Astrocyte of the spinal cord (primary cell): ENCODE measurements at regions not wholly inside any gene's neighbourhood (a gene's known extent, or its start where the extent isn't known, plus 50 kb on each side); places are given as distances from the start of the nearest gene placed in this dataset.

Experiments
- DNase-seq: peaks from one replicate; pipeline ENCODE4 v3.0.0; 2011; ENCODE audit warnings: low read depth, low spot score
- H3K4me3 ChIP-seq: 2 replicates; pipeline ENCODE4 v1.5.1; 2011; ENCODE audit warnings: low read depth, mild to moderate bottlenecking, low read length, moderate library complexity
- CTCF ChIP-seq: IDR thresholded peaks from 2 replicates; pipeline ENCODE4 v1.5.1; 2012; ENCODE audit warnings: low read depth, mild to moderate bottlenecking, low read length, inconsistent platforms
- in situ Hi-C: cut with HindIII; loops from 2 replicates; pipeline ENCODE4 v1.10.0; 2017; ENCODE audit warnings: low sequenced_read_pairs

- no peak for TF ChIP-seq CTCF
- H3K4me3 ChIP-seq = no peak overlapping the region
- no peak for DNase-seq
- in situ Hi-C loops = no loop called here
Observed at GRCh38 chr11:116535994-116536393, 236.8 kb downstream of the BUD13 start.

GRCh38 chr11:116535120-116535519, 237.7 kb downstream of the BUD13 start:
- DNase-seq = no peak

GRCh38 chr11:116534270-116534975, 238.4 kb downstream of the BUD13 start:
- no peak for TF ChIP-seq CTCF
- H3K4me3 ChIP-seq = no peak overlapping the region
- DNase-seq = no peak
- in situ Hi-C loops = no loop called here

More at GRCh38 chr11:116535120-116535519, 237.7 kb downstream of the BUD13 start:
- H3K4me3 ChIP-seq = no peak overlapping the region
- TF ChIP-seq CTCF = no peak
- in situ Hi-C loops = no loop called here

GRCh38 chr11:116533186-116533825, 239.5 kb downstream of the BUD13 start:
- no peak for TF ChIP-seq CTCF
- DNase-seq = no peak
- in situ Hi-C loops = no loop called here
- H3K4me3 ChIP-seq = no peak overlapping the region

- DNase-seq = no peak
- no peak overlapping the region for H3K4me3 ChIP-seq
- in situ Hi-C loops = no loop called here
- no peak for TF ChIP-seq CTCF
Observed at GRCh38 chr11:116532066-116532465, 240.7 kb downstream of the BUD13 start.

- DNase-seq = no peak
- TF ChIP-seq CTCF = no peak
- in situ Hi-C loops = no loop called here
- no peak overlapping the region for H3K4me3 ChIP-seq
Observed at GRCh38 chr11:116530705-116531104, 242.1 kb downstream of the BUD13 start.
